GM21423 (cell line): ENCODE measurements at regions not wholly inside any gene's neighbourhood (a gene's known extent, or its start where the extent isn't known, plus 50 kb on each side); places are given as distances from the start of the nearest gene placed in this dataset.
"Not testable (repeated sequence)": the region's sequence is repeated elsewhere in the genome, so short reads cannot be mapped to it uniquely, and the experiment has no call there.

Source experiments
- ATAC-seq: cut with Tn5 transposase; IDR thresholded peaks from one replicate; pipeline ENCODE4 v1.9.1; 2021; ENCODE audit warnings: mild to moderate bottlenecking, moderate library complexity; ENCODE audit not compliant: unreplicated experiment

DNA sequence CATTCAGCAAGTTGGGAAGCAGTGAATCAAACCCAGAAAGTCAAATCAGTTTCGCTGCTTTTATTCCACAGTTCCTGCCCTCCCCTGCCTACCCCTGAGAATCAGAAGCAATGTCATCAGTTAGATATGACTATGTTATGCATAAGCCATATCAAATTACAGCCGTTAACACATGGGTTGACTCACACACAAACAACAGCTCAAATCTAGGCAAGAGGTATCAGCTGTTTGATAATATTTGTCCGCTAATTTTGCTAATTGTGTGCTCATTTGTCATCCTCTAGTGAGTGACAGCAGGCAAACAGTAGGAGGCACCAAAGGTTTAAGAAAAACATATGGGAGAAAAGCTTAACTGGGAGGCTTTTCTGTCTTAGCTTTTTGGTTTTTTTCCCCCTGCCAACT, 327.4 kb upstream of the CCL2 start:
- no peak for ATAC-seq

GRCh38 chr17:33929181-33929724, 325.8 kb upstream of the CCL2 start:
- ATAC-seq: no peak

DNA sequence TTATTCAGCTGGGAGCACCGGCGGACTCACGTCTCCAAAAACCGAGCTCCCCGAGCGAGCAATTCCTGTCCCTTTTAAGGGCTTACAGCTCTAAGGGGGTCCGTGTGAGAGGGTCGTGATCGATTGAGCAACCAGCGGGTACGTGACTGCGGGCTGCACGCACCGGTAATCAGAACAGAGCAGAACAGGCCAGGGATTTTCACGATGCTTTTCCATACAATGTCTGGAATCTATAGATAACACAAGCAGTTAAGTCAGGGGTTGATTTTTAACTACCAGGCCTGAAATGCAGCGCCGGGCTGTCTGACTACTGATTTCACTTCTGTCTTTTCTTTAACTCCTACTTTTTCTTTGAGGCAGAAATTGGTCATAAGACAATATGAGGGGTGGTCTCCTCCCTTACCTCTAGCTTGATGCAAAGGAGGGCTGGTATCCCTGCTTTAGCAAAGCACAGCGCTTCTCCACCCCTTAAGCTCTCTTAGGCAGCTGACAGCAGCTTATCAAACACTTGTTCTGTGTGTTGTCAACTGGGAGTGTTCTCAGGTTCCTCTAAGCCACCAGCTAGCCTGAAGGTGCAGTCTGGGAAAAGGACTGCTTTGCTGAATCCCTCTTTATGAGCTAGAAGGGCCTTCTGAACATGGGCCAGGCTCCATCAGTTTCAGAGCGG, 323.8 kb upstream of the CCL2 start:
- ATAC-seq: not testable (repeated sequence)

GRCh38 chr17:33932996-33933395, 322.1 kb upstream of the CCL2 start:
- ATAC-seq: no peak

GRCh38 chr17:33933576-33933975, 321.5 kb upstream of the CCL2 start:
- ATAC-seq: no peak

GRCh38 chr17:33934696-33935095, 320.4 kb upstream of the CCL2 start:
- ATAC-seq: no peak

- no peak for ATAC-seq
These were observed 319.3 kb upstream of the CCL2 start for GRCh38 chr17:33935822-33936221.

- ATAC-seq: no peak
These were observed 318.3 kb upstream of the CCL2 start for GRCh38 chr17:33936764-33937163.

DNA sequence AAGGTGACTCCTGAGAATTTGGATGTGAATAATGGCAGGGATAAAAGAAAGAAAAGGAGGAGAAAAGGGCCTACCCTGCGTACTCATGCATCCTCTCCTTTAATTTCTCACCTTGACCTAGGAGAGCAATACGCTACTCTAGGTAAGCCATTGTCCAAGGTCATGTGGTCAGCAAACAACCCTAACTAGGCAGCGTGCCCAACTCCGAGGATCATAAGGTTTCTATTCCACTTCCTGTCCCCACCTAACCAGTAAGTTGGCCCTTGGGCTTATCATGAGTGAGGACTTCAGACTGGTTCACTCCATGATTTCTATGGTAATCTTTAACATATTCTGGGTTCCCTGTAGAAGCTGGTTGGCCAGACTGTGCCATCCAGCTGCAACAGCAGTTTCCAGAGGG, 315.1 kb upstream of the CCL2 start:
- ATAC-seq: no peak

GRCh38 chr17:33940769-33941370, 314.2 kb upstream of the CCL2 start:
- ATAC-seq: no peak

- no peak for ATAC-seq
These were observed 313.3 kb upstream of the CCL2 start for GRCh38 chr17:33941744-33942143.

- no peak for ATAC-seq
These were observed 312.7 kb upstream of the CCL2 start for GRCh38 chr17:33942414-33942813.

- ATAC-seq: no peak
These were observed 310.7 kb upstream of the CCL2 start for GRCh38 chr17:33944412-33944811.

GRCh38 chr17:33944826-33945225, 310.3 kb upstream of the CCL2 start:
- ATAC-seq: no peak

- ATAC-seq: no peak
These were observed 309.2 kb upstream of the CCL2 start for GRCh38 chr17:33945646-33946546.

- ATAC-seq: no peak
These were observed 307.3 kb upstream of the CCL2 start for GRCh38 chr17:33947762-33948161.

DNA sequence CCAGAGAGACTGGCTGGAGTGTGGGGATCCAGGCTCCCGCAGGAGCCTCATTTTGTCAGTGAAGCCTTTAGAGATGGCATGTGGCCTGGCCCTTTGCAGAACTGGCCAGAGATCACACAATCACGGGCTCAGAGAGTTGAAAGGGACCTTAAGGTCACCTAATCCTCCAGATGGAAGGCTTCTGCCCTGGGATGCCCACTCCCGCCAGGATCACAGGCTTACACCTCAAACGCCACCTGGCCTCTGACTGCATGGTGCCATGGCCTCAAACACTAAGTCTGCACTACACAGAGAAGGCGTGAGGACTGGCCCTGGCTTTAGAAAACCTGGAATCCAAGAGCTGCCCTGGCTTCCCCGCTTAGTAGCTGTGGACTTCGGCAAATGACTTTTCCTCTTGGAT, 306.8 kb upstream of the CCL2 start:
- ATAC-seq: no peak

- no peak for ATAC-seq
These were observed 306.0 kb upstream of the CCL2 start for GRCh38 chr17:33949100-33949499.

DNA sequence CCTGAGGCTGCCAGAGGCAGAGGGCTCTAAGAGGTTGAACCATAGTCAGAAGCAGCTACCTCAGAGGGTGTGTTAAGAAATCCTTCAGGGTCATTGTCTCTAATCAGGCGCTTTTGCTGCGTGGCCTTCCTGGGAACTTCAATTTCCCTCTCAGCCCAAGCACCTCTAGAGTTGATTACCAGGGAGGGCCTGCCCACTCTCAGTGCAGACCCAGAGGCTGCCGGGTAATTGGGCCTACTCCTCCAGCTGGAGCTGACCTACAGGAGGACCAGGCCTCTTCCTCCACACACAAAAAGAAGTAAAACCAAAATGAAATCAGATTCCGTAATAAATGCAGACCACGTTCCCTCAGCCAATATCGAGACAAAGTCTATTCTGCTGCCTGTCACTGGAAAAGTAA, 305.0 kb upstream of the CCL2 start:
- ATAC-seq: no peak

GRCh38 chr17:33952425-33952824, 302.7 kb upstream of the CCL2 start:
- no peak for ATAC-seq

- ATAC-seq: no peak
These were observed 300.5 kb upstream of the CCL2 start for GRCh38 chr17:33954597-33954996.

DNA sequence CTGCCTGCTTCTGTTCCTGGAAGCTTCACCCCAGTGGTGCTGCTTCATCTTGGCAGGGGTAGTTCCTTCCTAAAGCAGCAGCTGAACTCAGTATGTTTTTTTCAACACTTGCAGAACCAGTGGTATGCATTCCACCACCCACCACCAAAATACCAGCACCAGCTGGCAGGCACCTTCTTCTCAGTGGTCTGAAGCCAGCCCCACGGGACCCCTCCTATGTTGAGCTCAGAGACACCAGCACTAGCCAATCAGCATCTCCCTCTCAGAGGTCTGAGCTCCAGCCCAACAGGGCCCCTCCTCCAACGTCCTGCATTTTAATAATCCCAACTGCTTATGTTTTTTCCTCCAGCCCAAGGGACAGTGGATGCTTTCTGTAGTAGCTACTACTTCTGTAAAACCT, 299.6 kb upstream of the CCL2 start:
- ATAC-seq: no peak
